Hepatocyte (in vitro differentiated cells): ENCODE measurements at regions not wholly inside any gene's neighbourhood (a gene's known extent, or its start where the extent isn't known, plus 50 kb on each side); places are given as distances from the start of the nearest gene placed in this dataset.

Experiments used
- DNase-seq: peaks from one replicate; pipeline ENCODE4 v3.0.0-alpha.2; 2016; ENCODE audit warnings: low spot score
- H2AFZ ChIP-seq: fragments of 200-600 bp; sonication (generic); 2 replicates; pipeline ENCODE4 v1.6.0; 2016; ENCODE audit warnings: antibody characterized with exemption, mild to moderate bottlenecking
- H3K27ac ChIP-seq: fragments of 200-600 bp; sonication (generic); 2 replicates; pipeline ENCODE4 v1.5.1; 2016; ENCODE audit warnings: mild to moderate bottlenecking
- H3K27me3 ChIP-seq: fragments of 200-600 bp; sonication (generic); 2 replicates; pipeline ENCODE4 v1.6.1; 2016
- H3K36me3 ChIP-seq: fragments of 200-600 bp; sonication (generic); replicated peaks from 2 replicates; pipeline ENCODE4 v1.5.1; 2016; ENCODE audit warnings: low read depth; ENCODE audit not compliant: insufficient read depth
- H3K4me1 ChIP-seq: fragments of 200-600 bp; sonication (generic); 2 replicates; pipeline ENCODE4 v1.5.1; 2016; ENCODE audit warnings: mild to moderate bottlenecking, moderate library complexity; ENCODE audit not compliant: insufficient read depth
- H3K4me2 ChIP-seq: fragments of 200-600 bp; sonication (generic); 2 replicates; pipeline ENCODE4 v1.6.0; 2016
- H3K4me3 ChIP-seq: fragments of 200-600 bp; sonication (generic); 2 replicates; pipeline ENCODE4 v1.5.1; 2016; ENCODE audit warnings: mild to moderate bottlenecking
- H3K79me2 ChIP-seq: fragments of 200-600 bp; sonication (generic); 2 replicates; pipeline ENCODE4 v1.6.0; 2017; ENCODE audit warnings: mild to moderate bottlenecking
- H3K9me2 ChIP-seq: fragments of 200-600 bp; sonication (generic); replicated peaks from 2 replicates; pipeline ENCODE4 v1.6.0; 2017; ENCODE audit warnings: mild to moderate bottlenecking; ENCODE audit not compliant: insufficient read depth
- H3K9me3 ChIP-seq: fragments of 200-600 bp; sonication (generic); 2 replicates; pipeline ENCODE4 v1.5.1; 2016; ENCODE audit warnings: low read depth, mild to moderate bottlenecking
- H4K20me1 ChIP-seq: fragments of 200-600 bp; sonication (generic); 2 replicates; pipeline ENCODE4 v1.6.0; 2016; ENCODE audit warnings: mild to moderate bottlenecking; ENCODE audit not compliant: insufficient read depth, poor library complexity, severe bottlenecking
- CTCF ChIP-seq: fragments of 200-600 bp; sonication (generic); IDR thresholded peaks from 2 replicates; pipeline ENCODE4 v1.5.1; 2016; ENCODE audit warnings: antibody characterized with exemption, mild to moderate bottlenecking; ENCODE audit not compliant: poor library complexity
- EZH2 ChIP-seq: fragments of 200-600 bp; sonication (generic); IDR thresholded peaks from 2 replicates; pipeline ENCODE4 v1.6.1; 2016; ENCODE audit warnings: antibody characterized with exemption, mild to moderate bottlenecking, borderline replicate concordance
- EZH2phosphoT487 ChIP-seq: fragments of 200-600 bp; sonication (generic); IDR thresholded peaks from one replicate; pipeline ENCODE4 v1.6.1; 2018; ENCODE audit warnings: antibody characterized with exemption, mild to moderate bottlenecking, low read depth, moderate library complexity; ENCODE audit not compliant: unreplicated experiment, severe bottlenecking
- WGBS: methylation state at CpG from one replicate; pipeline ENCODE4 v1.1.6; 2016; ENCODE audit warnings: low lambda C conversion rate; ENCODE audit errors: missing lambda C conversion rate; 5-methylcytosine and 5-hydroxymethylcytosine counted together

DNA sequence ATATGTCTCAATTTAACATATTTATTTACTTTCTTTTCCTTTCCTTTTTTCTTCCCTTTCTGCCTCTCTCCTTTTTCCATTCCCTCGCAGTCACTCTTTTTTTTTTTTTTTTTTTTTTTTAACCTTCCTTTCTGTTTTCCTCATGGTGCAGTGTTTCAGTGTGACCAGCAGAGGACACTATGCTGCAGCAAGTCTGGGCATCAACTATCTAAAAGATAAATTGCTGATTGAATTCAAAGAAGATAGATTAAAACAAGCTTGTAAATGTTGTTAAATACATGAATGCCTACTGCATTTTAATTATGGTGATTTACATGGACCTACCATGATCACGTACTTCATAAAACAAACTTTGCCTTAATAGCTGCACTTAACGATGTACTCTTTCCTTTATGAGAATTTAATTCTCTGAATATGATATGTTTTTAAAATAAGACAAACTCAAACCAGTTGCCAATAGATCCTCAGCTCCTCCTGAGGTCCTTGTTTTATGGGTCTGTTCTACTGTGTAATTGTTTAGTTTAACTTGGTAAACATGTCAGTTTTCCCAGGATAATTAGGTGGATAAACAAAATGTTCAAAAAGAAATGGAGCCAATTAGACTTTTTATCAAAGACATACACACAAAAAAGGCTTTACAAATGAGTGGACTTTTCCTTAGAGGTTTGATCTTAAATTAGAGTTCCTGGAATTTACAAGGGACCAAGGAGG is 101.0 kb upstream of the AGR3 start:
- Histone ChIP-seq H3K27me3 (no peaks in the 10 kb centered on the region), H3K4me2 (peak overlapping the region; percentile 33), H4K20me1 (no peaks in the 10 kb centered on the region), H3K27ac (no peak overlapping the region), H3K36me3 (no peaks in the 10 kb centered on the region), H2AFZ (no peak overlapping the region), H3K9me2 (no peaks in the 10 kb centered on the region), H3K4me1 (peaks cover 5% of the 10 kb centered on the region), H3K4me3 (no peak overlapping the region), H3K9me3 (no peaks in the 10 kb centered on the region), H3K79me2 (no peaks in the 10 kb centered on the region)
- TF ChIP-seq EZH2phosphoT487 (no peak), CTCF (peak; percentile 86)
- DNase-seq, result peak; percentile 57
- WGBS, result 24% methylated on average over 3 of the region's 3 CpGs

DNA sequence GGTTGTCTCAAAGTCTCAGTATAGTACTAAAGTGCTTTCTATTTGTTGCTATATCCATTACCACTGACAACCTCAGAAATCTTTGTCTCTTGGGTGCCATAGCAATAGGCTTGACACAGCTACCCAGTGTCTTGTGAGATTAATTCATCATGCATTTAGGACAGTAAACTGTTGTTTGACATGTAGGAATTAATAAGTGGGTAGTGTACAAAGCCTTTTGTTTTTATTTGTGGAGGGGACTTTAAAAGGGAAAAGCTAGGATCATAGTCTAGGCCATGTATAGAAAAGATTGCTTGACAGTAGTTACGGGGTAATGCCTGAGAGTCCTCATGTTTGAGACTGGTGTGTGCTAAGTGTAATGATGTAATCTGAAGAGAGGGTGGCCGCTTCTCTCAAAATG is 102.6 kb upstream of the AGR3 start:
- Histone ChIP-seq H3K27me3 (no peaks in the 10 kb centered on the region), H3K4me3 (no peak overlapping the region), H3K79me2 (no peaks in the 10 kb centered on the region), H4K20me1 (no peaks in the 10 kb centered on the region), H3K9me2 (no peaks in the 10 kb centered on the region), H3K9me3 (no peaks in the 10 kb centered on the region), H3K4me1 (peaks cover 7% of the 10 kb centered on the region), H3K4me2 (no peak overlapping the region), H3K36me3 (no peaks in the 10 kb centered on the region), H3K27ac (no peak overlapping the region), H2AFZ (no peak overlapping the region)
- TF ChIP-seq EZH2phosphoT487 (no peak), CTCF (no peak), EZH2 (no peak)
- WGBS, result 96% methylated on average over 2 of the region's 2 CpGs
- no peak for DNase-seq

DNA sequence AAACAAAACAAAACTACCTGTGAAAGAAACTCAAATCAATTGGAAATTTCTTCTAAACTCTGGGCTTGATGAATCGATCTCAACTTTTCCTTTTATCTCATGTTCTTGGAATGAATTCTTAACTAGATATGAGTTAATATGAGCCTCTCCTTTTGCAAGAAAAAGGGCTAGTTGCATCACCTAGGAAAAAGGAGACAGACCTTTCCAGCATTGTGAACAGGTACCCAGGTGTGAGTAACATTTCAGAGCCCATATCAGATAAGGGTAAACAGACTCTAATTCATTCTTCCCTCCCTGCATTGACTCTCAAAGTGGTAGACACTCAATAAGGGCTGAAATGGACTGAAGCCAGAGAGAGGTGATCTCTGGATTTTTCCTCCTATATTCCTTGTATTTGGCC is 103.8 kb upstream of the AGR3 start:
- Histone ChIP-seq H3K4me2 (no peak overlapping the region), H3K4me3 (no peak overlapping the region), H3K27me3 (no peaks in the 10 kb centered on the region), H3K79me2 (no peaks in the 10 kb centered on the region), H3K36me3 (no peaks in the 10 kb centered on the region), H3K9me2 (no peaks in the 10 kb centered on the region), H3K4me1 (peaks cover 10% of the 10 kb centered on the region), H4K20me1 (no peaks in the 10 kb centered on the region), H2AFZ (no peak overlapping the region), H3K27ac (no peak overlapping the region), H3K9me3 (no peaks in the 10 kb centered on the region)
- DNase-seq, result no peak
- 91% methylated on average over 1 of the region's 1 CpG for WGBS
- TF ChIP-seq CTCF, result no peak

DNA sequence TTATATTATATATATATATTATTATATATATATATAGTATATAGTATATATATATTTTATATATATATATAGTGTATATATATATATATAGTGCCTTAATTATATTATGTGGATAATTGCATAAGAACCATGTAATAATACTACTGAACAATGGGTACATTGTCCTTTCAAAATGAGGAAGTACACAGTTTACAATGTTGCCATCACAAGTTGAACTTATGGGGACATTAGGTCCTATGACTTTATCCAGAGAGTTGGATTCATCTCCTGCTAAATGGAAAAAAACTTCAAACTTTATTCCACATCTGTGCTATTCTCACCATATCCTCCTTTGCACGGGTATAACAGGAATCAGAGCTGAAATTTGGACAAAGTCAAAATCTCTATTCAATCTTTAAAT is 105.0 kb upstream of the AGR3 start:
- Histone ChIP-seq H3K27ac (no peak overlapping the region), H4K20me1 (no peaks in the 10 kb centered on the region), H3K27me3 (no peaks in the 10 kb centered on the region), H3K9me2 (no peaks in the 10 kb centered on the region), H3K4me2 (no peak overlapping the region), H3K4me1 (peaks cover 10% of the 10 kb centered on the region), H3K4me3 (no peak overlapping the region), H3K36me3 (no peaks in the 10 kb centered on the region), H3K79me2 (no peaks in the 10 kb centered on the region), H3K9me3 (no peaks in the 10 kb centered on the region), H2AFZ (no peak overlapping the region)
- 100% methylated on average over 1 of the region's 1 CpG for WGBS
- TF ChIP-seq EZH2phosphoT487 (no peak), EZH2 (no peak), CTCF (no peak)
- DNase-seq, result no peak
